ENCODE measurements at regions not wholly inside any gene's neighbourhood (a gene's known extent, or its start where the extent isn't known, plus 50 kb on each side); places are given as distances from the start of the nearest gene placed in this dataset.

DNA sequence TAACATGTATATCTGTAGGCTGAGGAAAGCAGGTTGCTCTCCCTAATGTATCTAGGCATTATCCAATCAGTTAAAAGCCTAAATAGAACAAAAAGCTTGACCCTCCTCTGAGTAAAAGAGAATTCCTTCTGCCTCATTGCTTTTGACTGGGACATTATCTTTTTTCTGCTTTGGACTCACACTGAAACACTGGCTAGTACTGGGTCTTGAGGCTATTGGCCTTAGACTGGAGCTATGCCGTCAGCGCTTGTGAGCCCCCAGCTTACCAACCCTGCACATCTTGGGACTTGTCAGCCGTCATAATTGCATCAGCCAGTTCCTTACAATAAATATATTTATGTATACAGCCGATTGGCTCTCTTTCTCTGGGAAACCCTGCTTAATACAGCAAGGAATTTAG lies 206.8 kb upstream of the ARHGAP24 start:
- Histone ChIP-seq H3K4me1 (replicated peaks in 1 of 2; ENCODE audit: control insufficient read depth in 2 of 2, insufficient read depth in 2 of 2, low read length in 2 of 2) (no peaks in the 10 kb centered on the region), H3K27me3 (ENCODE audit: control insufficient read depth in 2 of 2, insufficient read depth in 2 of 2, low read length in 2 of 2) (no peaks in the 10 kb centered on the region), H2AFZ (ENCODE audit: low read depth, low read length) (no peak overlapping the region), H3K79me2 (ENCODE audit: control insufficient read depth, insufficient read depth, low read length) (no peaks in the 10 kb centered on the region), H3K9me1 (ENCODE audit: control insufficient read depth, insufficient read depth, low read length) (no peaks in the 10 kb centered on the region), H3K36me3 (ENCODE audit: control insufficient read depth, insufficient read depth, low read length) (no peaks in the 10 kb centered on the region), H3K4me3 (no peak overlapping the region), H3K27ac (ENCODE audit: extremely low read depth, low read depth, low read length) (no peak overlapping the region), H4K20me1 (replicated peaks; ENCODE audit: control insufficient read depth, insufficient read depth, low read length) (no peaks in the 10 kb centered on the region), H3K9me3 (replicated peaks; ENCODE audit: control insufficient read depth, insufficient read depth, low read depth, low read length) (no peaks in the 10 kb centered on the region), H3K9ac (ENCODE audit: insufficient read depth in 1 of 2, low read depth in 2 of 2, low read length in 2 of 2) (no peak overlapping the region), H3K4me2 (ENCODE audit: insufficient read depth, low read length) (no peak overlapping the region)
- ATAC-seq (no peak), DNase-seq (ENCODE audit: extremely low read depth in 1 of 4, low spot score in 3 of 4) (no peak), FAIRE-seq (no peak)
- WGBS (ENCODE audit: insufficient coverage, low coverage, missing lambda C conversion rate) = 0% methylated on average over 4 of the region's 4 CpGs
- CTCF ChIA-PET (ENCODE audit: low intra/inter-chr PET ratio) = no interaction called here
- intact Hi-C loops (cut with micrococcal nuclease) (no loop called here), in situ Hi-C loops (cut with MboI) (no loop called here)
- TF ChIP-seq ZNF311 (CRISPR knock-in tag; IDR thresholded peaks at IDR 0.05) (no peak), NR2C2 (CRISPR knock-in tag; IDR thresholded peaks at IDR 0.05) (no peak), NR2C2 (tag; IDR thresholded peaks at IDR 0.05) (no peak), NCOA1 (IDR thresholded peaks at IDR 0.05; ENCODE audit: low read depth) (no peak), ZNF175 (CRISPR knock-in tag; IDR thresholded peaks at IDR 0.05; ENCODE audit: low read depth) (no peak), SRSF3 (IDR thresholded peaks at IDR 0.05; ENCODE audit: insufficient read depth, low read length) (no peak), ZNF165 (CRISPR knock-in tag; IDR thresholded peaks at IDR 0.05; ENCODE audit: borderline replicate concordance) (no peak), SAFB2 (IDR thresholded peaks at IDR 0.05; ENCODE audit: borderline replicate concordance, low read depth, low read length, severe bottlenecking) (no peak), ZNF239 (CRISPR knock-in tag; IDR thresholded peaks at IDR 0.05) (no peak), GATAD2B (IDR thresholded peaks at IDR 0.05; ENCODE audit: borderline replicate concordance) (no peak), EGR1 (conservative IDR thresholded peaks at IDR 0.05) (no peak), FOS (IDR thresholded peaks at IDR 0.05; ENCODE audit: extremely low read depth, insufficient read length) (no peak), ZNF75A (CRISPR knock-in tag; IDR thresholded peaks at IDR 0.05) (no peak), POLR2B (IDR thresholded peaks at IDR 0.05; ENCODE audit: low read depth, partially characterized antibody) (no peak), ESRRA (IDR thresholded peaks at IDR 0.05; ENCODE audit: borderline replicate concordance, low read depth) (no peak), ZFP30 (CRISPR knock-in tag; IDR thresholded peaks at IDR 0.05; ENCODE audit: borderline replicate concordance) (no peak), ZNF23 (CRISPR knock-in tag; IDR thresholded peaks at IDR 0.05) (no peak)
- TF ChIP-seq, protein P1, sequence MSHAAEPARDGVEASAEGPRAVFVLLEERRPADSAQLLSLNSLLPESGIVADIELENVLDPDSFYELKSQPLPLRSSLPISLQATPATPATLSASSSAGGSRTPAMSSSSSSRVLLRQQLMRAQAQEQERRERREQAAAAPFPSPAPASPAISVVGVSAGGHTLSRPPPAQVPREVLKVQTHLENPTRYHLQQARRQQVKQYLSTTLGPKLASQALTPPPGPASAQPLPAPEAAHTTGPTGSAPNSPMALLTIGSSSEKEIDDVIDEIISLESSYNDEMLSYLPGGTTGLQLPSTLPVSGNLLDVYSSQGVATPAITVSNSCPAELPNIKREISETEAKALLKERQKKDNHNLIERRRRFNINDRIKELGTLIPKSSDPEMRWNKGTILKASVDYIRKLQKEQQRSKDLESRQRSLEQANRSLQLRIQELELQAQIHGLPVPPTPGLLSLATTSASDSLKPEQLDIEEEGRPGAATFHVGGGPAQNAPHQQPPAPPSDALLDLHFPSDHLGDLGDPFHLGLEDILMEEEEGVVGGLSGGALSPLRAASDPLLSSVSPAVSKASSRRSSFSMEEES (CRISPR knock-in tag; IDR thresholded peaks at IDR 0.05) = no peak
- TF ChIP-seq, protein P2, sequence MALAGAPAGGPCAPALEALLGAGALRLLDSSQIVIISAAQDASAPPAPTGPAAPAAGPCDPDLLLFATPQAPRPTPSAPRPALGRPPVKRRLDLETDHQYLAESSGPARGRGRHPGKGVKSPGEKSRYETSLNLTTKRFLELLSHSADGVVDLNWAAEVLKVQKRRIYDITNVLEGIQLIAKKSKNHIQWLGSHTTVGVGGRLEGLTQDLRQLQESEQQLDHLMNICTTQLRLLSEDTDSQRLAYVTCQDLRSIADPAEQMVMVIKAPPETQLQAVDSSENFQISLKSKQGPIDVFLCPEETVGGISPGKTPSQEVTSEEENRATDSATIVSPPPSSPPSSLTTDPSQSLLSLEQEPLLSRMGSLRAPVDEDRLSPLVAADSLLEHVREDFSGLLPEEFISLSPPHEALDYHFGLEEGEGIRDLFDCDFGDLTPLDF (CRISPR knock-in tag; IDR thresholded peaks at IDR 0.05) = no peak
- TF ChIP-seq, protein P3, sequence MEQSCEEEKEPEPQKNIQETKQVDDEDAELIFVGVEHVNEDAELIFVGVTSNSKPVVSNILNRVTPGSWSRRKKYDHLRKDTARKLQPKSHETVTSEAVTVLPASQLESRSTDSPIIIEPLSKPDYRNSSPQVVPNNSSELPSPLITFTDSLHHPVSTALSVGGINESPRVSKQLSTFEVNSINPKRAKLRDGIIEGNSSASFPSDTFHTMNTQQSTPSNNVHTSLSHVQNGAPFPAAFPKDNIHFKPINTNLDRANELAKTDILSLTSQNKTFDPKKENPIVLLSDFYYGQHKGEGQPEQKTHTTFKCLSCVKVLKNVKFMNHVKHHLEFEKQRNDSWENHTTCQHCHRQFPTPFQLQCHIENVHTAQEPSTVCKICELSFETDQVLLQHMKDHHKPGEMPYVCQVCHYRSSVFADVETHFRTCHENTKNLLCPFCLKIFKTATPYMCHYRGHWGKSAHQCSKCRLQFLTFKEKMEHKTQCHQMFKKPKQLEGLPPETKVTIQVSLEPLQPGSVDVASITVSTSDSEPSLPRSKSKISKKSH (CRISPR knock-in tag; IDR thresholded peaks at IDR 0.05) = no peak
- TF ChIP-seq, protein P4, sequence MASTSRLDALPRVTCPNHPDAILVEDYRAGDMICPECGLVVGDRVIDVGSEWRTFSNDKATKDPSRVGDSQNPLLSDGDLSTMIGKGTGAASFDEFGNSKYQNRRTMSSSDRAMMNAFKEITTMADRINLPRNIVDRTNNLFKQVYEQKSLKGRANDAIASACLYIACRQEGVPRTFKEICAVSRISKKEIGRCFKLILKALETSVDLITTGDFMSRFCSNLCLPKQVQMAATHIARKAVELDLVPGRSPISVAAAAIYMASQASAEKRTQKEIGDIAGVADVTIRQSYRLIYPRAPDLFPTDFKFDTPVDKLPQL (IDR thresholded peaks at IDR 0.05; ENCODE audit: extremely low read depth, insufficient read length) = no peak
- POLR2A ChIA-PET = no interaction called here
- no TSS peak for BruUV-seq (replicated peaks)

All from K562 (cell line).